Gastrocnemius medialis (tissue), 4 donors: ENCODE measurements at regions not wholly inside any gene's neighbourhood (a gene's known extent, or its start where the extent isn't known, plus 50 kb on each side); places are given as distances from the start of the nearest gene placed in this dataset.

Source experiments
- CTCF ChIP-seq, 5 experiments: fragments of 450-650 bp in 3 of 5; fragments of 200-600 bp in 2 of 5; sonication (generic) in 2 of 5; IDR thresholded peaks in 4 of 5; conservative IDR thresholded peaks in 1 of 5; 1 replicate in 4 of 5; 2 replicates in 1 of 5; pipeline ENCODE4 v1.5.1; 2016 to 2019; ENCODE audit warnings: antibody characterized with exemption in 5 of 5, mild to moderate bottlenecking in 3 of 5, moderate library complexity in 3 of 5
- POLR2A ChIP-seq, 2 donors: fragments of 450-650 bp; IDR thresholded peaks; one replicate each; pipeline ENCODE4 v1.6.1; 2017; ENCODE audit warnings: antibody characterized with exemption in 2 of 2, mild to moderate bottlenecking in 2 of 2, moderate library complexity in 2 of 2

- TF ChIP-seq POLR2A (IDR thresholded peaks at IDR 0.05) (no peak), CTCF (IDR thresholded peaks at IDR 0.05 in 4 of 5, conservative IDR thresholded peaks at IDR 0.05 in 1 of 5) (no peak)
These were observed 135.0 kb upstream of the RCN1 start for GRCh38 chr11:31955838-31956237.
